RWPE2 (cell line): ENCODE measurements at regions not wholly inside any gene's neighbourhood (a gene's known extent, or its start where the extent isn't known, plus 50 kb on each side); places are given as distances from the start of the nearest gene placed in this dataset.

Experiments used
- ATAC-seq: fragments of 200-7000 bp; cut with Tn5 transposase; 3 replicates; pipeline ENCODE4 v1.9.1; 2021; ENCODE audit warnings: low read depth
- DNase-seq: peaks from one replicate; pipeline ENCODE4 v3.0.0-alpha.2; 2020; ENCODE audit warnings: low spot score
- H3K27ac ChIP-seq: fragments of 450-650 bp; 2 replicates; pipeline ENCODE4 v1.5.1; 2017; ENCODE audit warnings: mild to moderate bottlenecking; ENCODE audit not compliant: poor library complexity, severe bottlenecking
- H3K27me3 ChIP-seq: fragments of 250-450 bp; sonication (Bioruptor Pico); 2 replicates; pipeline ENCODE4 v1.5.1; 2021; ENCODE audit warnings: mild to moderate bottlenecking, moderate library complexity; ENCODE audit not compliant: insufficient read depth, poor library complexity, severe bottlenecking
- H3K36me3 ChIP-seq: fragments of 250-450 bp; sonication (Bioruptor Pico); 2 replicates; pipeline ENCODE4 v1.5.1; 2020; ENCODE audit warnings: low read depth, mild to moderate bottlenecking, moderate library complexity
- H3K4me1 ChIP-seq: fragments of 250-450 bp; sonication (Bioruptor Pico); 2 replicates; pipeline ENCODE4 v1.5.1; 2021; ENCODE audit warnings: mild to moderate bottlenecking, moderate library complexity; ENCODE audit not compliant: insufficient read depth, poor library complexity, severe bottlenecking
- H3K4me3 ChIP-seq: fragments of 250-450 bp; sonication (Bioruptor Pico); 2 replicates; pipeline ENCODE4 v1.5.1; 2021; ENCODE audit warnings: mild to moderate bottlenecking, moderate library complexity; ENCODE audit not compliant: severe bottlenecking
- H3K9me3 ChIP-seq: fragments of 250-450 bp; sonication (Bioruptor Pico); 2 replicates; pipeline ENCODE4 v1.5.1; 2021; ENCODE audit warnings: mild to moderate bottlenecking, moderate library complexity; ENCODE audit not compliant: severe bottlenecking
- CTCF ChIP-seq: fragments of 450-650 bp; IDR thresholded peaks from one replicate; pipeline ENCODE4 v1.5.1; 2017; ENCODE audit warnings: mild to moderate bottlenecking, moderate library complexity; ENCODE audit not compliant: poor library complexity, severe bottlenecking

- ATAC-seq (no peak), DNase-seq (no peak)
Observed at GRCh38 chr2:163453920-163454319, 281.9 kb downstream of the FIGN start.

GRCh38 chr2:163441603-163442002 lies 294.2 kb downstream of the FIGN start:
- H3K27ac ChIP-seq, result no peak overlapping the region
- H3K36me3 ChIP-seq, result no peaks in the 10 kb centered on the region
- no peaks in the 10 kb centered on the region for H3K4me1 ChIP-seq
- no peaks in the 10 kb centered on the region for H3K9me3 ChIP-seq
- no peak for DNase-seq
- H3K27me3 ChIP-seq, result peaks cover 3% of the 10 kb centered on the region
- H3K4me3 ChIP-seq, result no peak overlapping the region
- no peak for TF ChIP-seq CTCF
- no peak for ATAC-seq

More at GRCh38 chr2:163453920-163454319, 281.9 kb downstream of the FIGN start:
- TF ChIP-seq CTCF, result no peak
- Histone ChIP-seq H3K27me3 (no peaks in the 10 kb centered on the region), H3K36me3 (no peaks in the 10 kb centered on the region), H3K9me3 (no peaks in the 10 kb centered on the region), H3K27ac (no peak overlapping the region), H3K4me1 (no peaks in the 10 kb centered on the region), H3K4me3 (no peak overlapping the region)

- DNase-seq (no peak), ATAC-seq (no peak)
- no peaks in the 10 kb centered on the region for H3K27me3 ChIP-seq
- H3K36me3 ChIP-seq, result no peaks in the 10 kb centered on the region
- no peak overlapping the region for H3K4me3 ChIP-seq
- H3K4me1 ChIP-seq, result no peaks in the 10 kb centered on the region
- no peaks in the 10 kb centered on the region for H3K9me3 ChIP-seq
- TF ChIP-seq CTCF, result no peak
- H3K27ac ChIP-seq, result no peak overlapping the region
Observed at GRCh38 chr2:163436963-163437362, 298.8 kb downstream of the FIGN start.

- Histone ChIP-seq H3K27ac (no peak overlapping the region), H3K36me3 (no peaks in the 10 kb centered on the region), H3K4me1 (no peaks in the 10 kb centered on the region), H3K4me3 (no peak overlapping the region), H3K9me3 (no peaks in the 10 kb centered on the region), H3K27me3 (no peaks in the 10 kb centered on the region)
- TF ChIP-seq CTCF, result no peak
- DNase-seq, result no peak
- no peak for ATAC-seq
Observed at GRCh38 chr2:163428187-163428586, 307.6 kb downstream of the FIGN start.

GRCh38 chr2:163420604-163421003 lies 315.2 kb downstream of the FIGN start:
- Histone ChIP-seq H3K27me3 (no peaks in the 10 kb centered on the region), H3K9me3 (no peaks in the 10 kb centered on the region), H3K4me3 (no peak overlapping the region), H3K27ac (no peak overlapping the region), H3K4me1 (no peaks in the 10 kb centered on the region), H3K36me3 (no peaks in the 10 kb centered on the region)
- DNase-seq (no peak), ATAC-seq (no peak)
- no peak for TF ChIP-seq CTCF
